HEK293T (cell line): ENCODE measurements at regions not wholly inside any gene's neighbourhood (a gene's known extent, or its start where the extent isn't known, plus 50 kb on each side); places are given as distances from the start of the nearest gene placed in this dataset.

Experiments used
- ARNT ChIP-seq: fragments of 450-650 bp; IDR thresholded peaks from 2 replicates; pipeline ENCODE4 v1.6.1; 2017; ENCODE audit warnings: mild to moderate bottlenecking
- BHLHE40 ChIP-seq: fragments of 450-650 bp; IDR thresholded peaks from 2 replicates; pipeline ENCODE4 v1.6.1; 2016; ENCODE audit warnings: mild to moderate bottlenecking, moderate library complexity, borderline replicate concordance
- CTBP1 ChIP-seq: fragments of 450-650 bp; IDR thresholded peaks from 2 replicates; pipeline ENCODE4 v1.6.1; 2016; ENCODE audit warnings: borderline replicate concordance
- ELF4 ChIP-seq: fragments of 450-650 bp; IDR thresholded peaks from 2 replicates; pipeline ENCODE4 v1.6.1; 2017; ENCODE audit warnings: antibody characterized with exemption
- FOXA1 ChIP-seq: fragments of 450-650 bp; IDR thresholded peaks from 2 replicates; pipeline ENCODE4 v1.6.1; 2016; ENCODE audit warnings: mild to moderate bottlenecking
- FOXK2 ChIP-seq: fragments of 450-650 bp; IDR thresholded peaks from 2 replicates; pipeline ENCODE4 v1.6.1; 2016; ENCODE audit warnings: mild to moderate bottlenecking
- FOXM1 ChIP-seq: fragments of 450-650 bp; IDR thresholded peaks from 2 replicates; pipeline ENCODE4 v1.6.1; 2017; ENCODE audit warnings: mild to moderate bottlenecking, borderline replicate concordance
- LEF1 ChIP-seq: fragments of 450-650 bp; IDR thresholded peaks from 2 replicates; pipeline ENCODE4 v1.6.1; 2017; ENCODE audit warnings: mild to moderate bottlenecking, borderline replicate concordance
- NFRKB ChIP-seq: fragments of 450-650 bp; IDR thresholded peaks from 2 replicates; pipeline ENCODE4 v1.6.1; 2016; ENCODE audit warnings: mild to moderate bottlenecking, moderate library complexity
- PKNOX1 ChIP-seq: fragments of 450-650 bp; IDR thresholded peaks from 2 replicates; pipeline ENCODE4 v1.6.1; 2016
- SP1 ChIP-seq: fragments of 450-650 bp; IDR thresholded peaks from 2 replicates; pipeline ENCODE4 v1.6.1; 2017
- SUZ12 ChIP-seq: fragments of 450-650 bp; IDR thresholded peaks from 2 replicates; pipeline ENCODE4 v1.6.1; 2016; ENCODE audit warnings: mild to moderate bottlenecking
- TARDBP ChIP-seq: fragments of 450-650 bp; IDR thresholded peaks from 2 replicates; pipeline ENCODE4 v1.6.1; 2016

GRCh38 chr15:94563456-94563855 lies 332.1 kb downstream of the MCTP2 start:
- TF ChIP-seq NFRKB (no peak), ELF4 (no peak), CTBP1 (no peak), FOXM1 (no peak), FOXK2 (no peak), SUZ12 (no peak), LEF1 (no peak), BHLHE40 (no peak), TARDBP (no peak), ARNT (no peak), SP1 (no peak), FOXA1 (no peak), PKNOX1 (no peak)
